ENCODE measurements at regions not wholly inside any gene's neighbourhood (a gene's known extent, or its start where the extent isn't known, plus 50 kb on each side); places are given as distances from the start of the nearest gene placed in this dataset.
"Not testable (repeated sequence)": the region's sequence is repeated elsewhere in the genome, so short reads cannot be mapped to it uniquely, and the experiment has no call there.

- DNase-seq (ENCODE audit: low spot score) = no peak
- in situ Hi-C loops (cut with HindIII; ENCODE audit: low sequenced_read_pairs) = no loop called here
Measured at GRCh38 chr2:237210297-237210696, 124.6 kb downstream of the COPS8 start.

- in situ Hi-C loops (cut with HindIII; ENCODE audit: low sequenced_read_pairs) = no loop called here
- no peak for DNase-seq (ENCODE audit: low spot score)
Measured at GRCh38 chr2:237210763-237211162, 125.1 kb downstream of the COPS8 start.

DNA sequence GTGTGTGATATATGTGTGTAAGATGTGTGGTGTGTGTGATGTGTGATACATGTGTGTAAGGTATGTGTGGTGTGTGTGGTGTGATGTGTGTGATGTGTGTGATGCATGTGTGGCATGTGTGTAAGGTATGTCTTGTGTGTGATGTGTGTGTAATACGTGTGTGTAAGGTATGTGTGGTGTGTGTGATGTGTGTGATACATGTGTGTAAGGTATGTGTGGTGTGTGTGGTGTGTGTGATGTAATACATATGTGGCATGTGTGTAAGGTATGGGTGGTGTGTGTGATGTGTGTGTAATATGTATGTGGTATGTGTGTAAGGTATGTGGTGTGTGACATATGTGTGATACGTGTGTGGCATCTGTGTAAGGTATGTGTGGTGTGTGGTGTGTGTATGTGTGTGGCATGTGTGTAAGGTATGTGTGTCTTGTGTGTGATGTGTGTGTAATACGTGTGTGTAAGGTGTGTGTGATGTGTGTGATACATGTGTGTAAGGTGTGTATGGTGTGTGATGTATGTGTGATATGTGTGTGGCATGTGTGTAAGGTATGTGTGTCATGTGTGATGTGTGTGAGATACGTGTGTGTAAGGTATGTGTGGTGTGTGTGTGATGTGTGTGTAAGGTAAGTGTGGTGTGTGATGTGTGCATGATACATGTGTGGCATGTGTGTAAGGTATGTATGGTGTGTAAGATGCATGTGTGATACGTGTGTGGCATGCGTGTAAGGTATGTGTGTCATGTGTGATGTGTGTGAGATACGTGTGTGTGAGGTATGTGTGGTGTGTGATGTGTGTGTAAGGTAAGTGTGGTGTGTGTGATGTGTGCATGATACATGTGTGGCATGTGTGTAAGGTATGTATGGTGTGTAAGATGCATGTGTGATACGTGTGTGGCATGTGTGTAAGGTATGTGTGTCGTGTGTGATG lies 126.9 kb downstream of the COPS8 start:
- DNase-seq (ENCODE audit: low spot score); in situ Hi-C loops (cut with HindIII; ENCODE audit: low sequenced_read_pairs): not testable (repeated sequence)

- DNase-seq (ENCODE audit: low spot score) = no peak
Measured at GRCh38 chr2:237213315-237214022, 127.8 kb downstream of the COPS8 start.

GRCh38 chr2:237214030-237214675 lies 128.5 kb downstream of the COPS8 start:
- no peak for DNase-seq (ENCODE audit: low spot score)
- in situ Hi-C loops (cut with HindIII; ENCODE audit: low sequenced_read_pairs) = no loop called here

More at GRCh38 chr2:237213315-237214022, 127.8 kb downstream of the COPS8 start:
- in situ Hi-C loops (cut with HindIII; ENCODE audit: low sequenced_read_pairs) = no loop called here

DNA sequence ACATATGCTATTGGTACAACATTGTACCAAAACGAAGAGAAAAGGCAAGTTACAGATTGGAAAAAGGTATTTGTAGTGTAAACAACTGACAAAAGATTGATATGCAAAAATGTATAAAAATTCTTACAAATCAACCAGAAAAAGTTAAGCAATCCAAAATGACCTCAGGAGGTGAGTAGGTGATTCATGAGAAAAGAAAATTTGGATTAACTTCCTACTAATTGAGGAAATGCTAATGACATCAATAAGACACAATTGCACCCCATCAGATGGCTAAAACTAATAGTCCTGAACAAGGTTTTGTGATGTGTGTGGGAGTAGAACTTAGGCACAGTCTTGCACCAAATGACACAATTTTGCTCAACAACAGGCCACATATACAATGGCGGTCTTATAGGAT lies 129.3 kb downstream of the COPS8 start:
- DNase-seq (ENCODE audit: low spot score) = no peak
- in situ Hi-C loops (cut with HindIII; ENCODE audit: low sequenced_read_pairs) = no loop called here

DNA sequence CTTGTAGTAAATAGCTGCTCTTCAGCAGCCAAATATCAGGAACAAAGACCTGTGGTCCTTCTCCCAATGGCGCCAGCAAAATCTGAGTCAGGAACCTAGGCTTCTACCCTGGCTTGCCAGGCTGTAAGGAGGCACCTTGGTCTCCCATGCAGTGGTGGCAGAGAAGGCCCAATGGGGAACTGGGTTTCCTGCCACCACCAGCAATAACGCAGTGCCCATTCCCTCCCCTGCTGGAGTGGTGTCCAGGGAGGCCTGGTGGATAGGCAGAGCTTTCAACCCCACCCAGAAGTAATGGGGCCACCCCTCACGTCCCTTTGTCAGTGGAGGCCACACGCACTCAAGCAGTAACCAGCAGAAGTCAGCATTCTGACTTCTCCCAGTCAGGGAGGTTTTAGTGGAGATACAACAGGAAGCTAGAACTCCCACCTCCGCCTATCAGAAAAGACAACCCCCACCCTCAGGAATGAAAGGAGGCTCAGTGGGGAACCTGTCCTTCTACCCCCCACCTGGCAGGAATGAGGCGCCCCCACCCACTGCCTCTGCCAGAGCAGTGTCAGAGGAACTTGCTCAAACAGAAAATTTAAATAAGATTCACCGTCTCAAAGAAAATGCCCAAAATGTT lies 132.4 kb downstream of the COPS8 start:
- in situ Hi-C loops (cut with HindIII; ENCODE audit: low sequenced_read_pairs) = no loop called here
- DNase-seq (ENCODE audit: low spot score) = no peak

DNA sequence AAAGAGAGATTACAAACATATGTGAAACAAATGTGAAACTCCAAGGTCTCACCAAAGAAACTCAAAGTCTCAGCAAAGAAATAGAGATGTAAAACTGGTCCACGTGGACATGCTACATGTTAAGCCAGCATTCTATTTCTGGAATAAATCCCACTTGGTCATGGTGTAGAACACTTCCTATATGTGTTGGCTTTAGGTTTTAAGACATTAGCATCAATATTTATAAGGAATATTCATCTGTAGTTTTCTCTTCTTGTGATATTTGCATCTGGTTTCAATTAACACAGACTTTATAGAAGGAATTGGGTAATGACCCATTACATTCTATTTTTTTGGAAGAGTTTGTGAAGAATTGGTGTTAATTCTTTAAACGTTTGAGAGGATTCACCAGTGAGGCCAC lies 133.1 kb downstream of the COPS8 start:
- in situ Hi-C loops (cut with HindIII; ENCODE audit: low sequenced_read_pairs) = no loop called here
- no peak for DNase-seq (ENCODE audit: low spot score)

- no peak for DNase-seq (ENCODE audit: low spot score)
Measured at GRCh38 chr2:237219826-237220225, 134.1 kb downstream of the COPS8 start.

DNA sequence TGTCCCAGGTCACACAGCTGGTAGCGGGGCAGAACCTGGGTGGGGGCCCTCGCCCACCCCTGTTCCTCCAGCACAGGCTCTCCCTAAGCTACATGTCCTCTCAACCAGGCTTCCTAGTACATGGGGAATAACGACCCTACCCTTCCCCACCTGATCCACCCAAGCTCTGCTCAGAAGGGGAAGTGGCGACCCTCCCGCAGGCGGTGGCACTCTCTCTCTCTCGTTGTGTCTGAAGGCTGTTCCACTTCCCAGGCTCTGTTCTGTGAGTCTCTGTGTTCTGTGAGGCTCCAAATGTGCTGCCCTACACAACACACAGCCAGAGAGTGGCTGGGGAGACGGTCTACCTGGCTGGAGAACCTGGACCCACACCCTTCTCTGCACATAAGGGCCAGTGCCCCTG lies 135.8 kb downstream of the COPS8 start:
- in situ Hi-C loops (cut with HindIII; ENCODE audit: low sequenced_read_pairs) = no loop called here
- no peak for DNase-seq (ENCODE audit: low spot score)

More at GRCh38 chr2:237219826-237220225, 134.1 kb downstream of the COPS8 start:
- in situ Hi-C loops (cut with HindIII; ENCODE audit: low sequenced_read_pairs) = no loop called here

DNA sequence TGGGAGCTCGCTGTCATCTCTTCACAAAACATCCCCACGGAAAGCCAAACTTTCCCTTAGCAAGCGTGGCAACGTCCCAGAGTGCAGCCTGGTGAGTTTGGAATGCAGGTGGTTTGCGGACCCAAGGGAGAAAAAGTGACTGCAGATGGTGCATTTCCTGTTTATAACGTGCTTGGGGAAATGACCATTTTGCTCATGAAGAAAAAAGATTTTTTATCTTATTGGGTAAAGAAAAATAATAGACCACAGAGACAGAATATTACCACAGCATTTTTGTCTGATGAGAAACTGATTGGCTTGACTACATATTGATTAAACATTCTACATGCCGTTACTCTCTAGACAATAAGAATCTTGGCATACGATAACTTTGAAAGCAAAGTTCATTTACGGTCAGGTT lies 136.5 kb downstream of the COPS8 start:
- no peak for DNase-seq (ENCODE audit: low spot score)
- in situ Hi-C loops (cut with HindIII; ENCODE audit: low sequenced_read_pairs) = no loop called here

DNA sequence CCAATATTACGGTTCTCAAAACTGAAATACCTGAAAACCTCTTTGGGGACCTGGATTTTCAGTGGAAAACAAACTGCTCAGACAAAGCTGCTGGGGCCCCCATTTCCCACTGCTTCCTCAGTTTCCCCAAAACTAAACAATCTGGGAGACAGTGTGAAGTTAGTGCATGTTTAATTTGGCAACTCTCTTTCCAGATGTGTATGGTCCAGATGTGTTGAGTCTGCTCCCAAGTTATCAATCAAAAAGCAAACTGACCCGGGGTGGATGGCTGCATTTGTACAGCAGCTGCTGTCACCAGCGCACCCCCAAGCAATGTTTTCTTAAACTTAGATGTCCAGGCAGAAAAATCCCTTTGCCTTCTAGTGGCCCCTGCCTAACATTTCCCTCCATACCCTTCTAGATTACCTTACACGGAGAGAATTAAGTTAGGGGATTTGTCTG lies 136.9 kb downstream of the COPS8 start:
- in situ Hi-C loops (cut with HindIII; ENCODE audit: low sequenced_read_pairs) = no loop called here
- DNase-seq (ENCODE audit: low spot score) = no peak

DNA sequence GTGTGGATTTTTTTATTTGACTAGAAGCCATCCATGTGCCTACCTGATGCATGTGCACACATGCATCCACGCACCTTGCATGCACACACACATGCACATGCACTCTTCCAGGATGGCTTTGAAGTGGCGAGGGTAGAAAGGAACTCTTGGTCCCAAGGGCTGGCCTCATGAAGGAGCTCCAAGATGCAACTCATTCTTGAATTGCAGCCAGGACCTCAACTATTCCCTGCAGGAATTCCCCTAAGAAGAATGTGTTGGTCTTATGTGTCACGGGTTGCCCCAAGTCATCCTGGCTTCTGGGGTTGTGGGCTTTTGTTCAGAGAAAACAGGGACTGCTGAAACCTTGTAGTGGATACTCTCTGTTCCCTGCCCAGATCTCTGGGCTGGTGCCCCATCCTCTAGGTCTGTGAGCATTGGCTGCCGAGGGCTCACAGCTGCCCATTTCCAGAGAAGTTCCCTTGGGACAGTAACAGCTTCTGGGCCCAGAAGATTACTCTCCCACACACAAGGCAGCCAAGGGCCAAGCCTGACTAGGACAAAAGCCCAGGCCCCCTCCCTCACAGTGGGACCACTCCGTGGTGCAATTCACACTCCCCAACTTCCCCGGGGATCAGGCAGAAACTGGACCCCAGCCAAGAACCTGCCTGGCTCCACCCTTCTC lies 137.6 kb downstream of the COPS8 start:
- in situ Hi-C loops (cut with HindIII; ENCODE audit: low sequenced_read_pairs) = no loop called here
- no peak for DNase-seq (ENCODE audit: low spot score)

GRCh38 chr2:237227190-237227589 lies 141.5 kb downstream of the COPS8 start:
- in situ Hi-C loops (cut with HindIII; ENCODE audit: low sequenced_read_pairs) = no loop called here
- DNase-seq (ENCODE audit: low spot score) = no peak

DNA sequence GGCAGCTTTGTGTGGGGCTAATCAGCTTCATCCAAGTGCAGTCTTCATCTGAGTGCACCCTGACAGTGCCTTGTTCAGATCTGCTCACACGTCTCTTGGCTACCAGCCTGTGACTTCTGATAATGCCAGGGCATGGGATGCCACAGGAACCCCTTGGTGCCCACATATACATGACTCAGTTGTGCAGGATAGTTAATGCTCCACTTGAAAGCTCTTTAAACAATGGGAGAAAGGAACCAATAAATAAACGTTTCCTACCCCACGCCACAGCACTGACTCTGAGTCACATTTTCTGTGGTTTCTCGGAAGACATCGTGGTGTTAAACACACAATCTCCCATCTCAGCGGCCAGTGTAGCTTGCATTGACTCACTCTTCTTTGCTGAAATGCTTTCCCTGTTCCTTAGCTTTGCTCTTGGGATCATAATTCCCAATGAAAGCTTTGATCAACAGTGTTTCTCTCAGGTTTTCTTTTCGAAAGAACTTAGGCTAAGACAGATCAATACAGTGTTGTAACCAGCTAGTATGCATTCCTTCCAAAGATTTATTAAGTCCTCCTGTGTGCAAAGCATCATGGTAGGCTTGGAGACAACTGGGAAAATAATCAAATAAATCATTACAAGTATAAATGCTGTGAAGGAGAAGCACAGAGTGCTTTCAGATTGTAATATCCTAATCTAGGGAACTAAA lies 142.0 kb downstream of the COPS8 start:
- in situ Hi-C loops (cut with HindIII; ENCODE audit: low sequenced_read_pairs) = no loop called here
- DNase-seq (ENCODE audit: low spot score) = no peak

DNA sequence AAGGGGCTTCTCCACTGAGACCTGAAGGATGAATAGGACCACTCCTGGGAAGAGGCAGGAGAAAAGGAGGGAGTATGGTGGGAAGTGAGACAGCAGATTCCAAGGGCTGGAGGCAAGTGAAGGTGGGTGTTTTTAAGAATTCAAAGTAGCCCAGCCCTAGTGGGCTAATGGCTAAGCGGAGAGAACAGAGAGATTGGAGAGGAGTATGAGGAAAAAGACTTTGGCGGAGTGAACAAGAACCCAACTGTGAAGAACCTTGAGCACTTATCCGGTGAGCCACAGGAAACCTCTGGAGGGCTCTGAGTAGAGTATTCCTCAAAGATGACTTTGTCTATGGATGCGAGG lies 142.6 kb downstream of the COPS8 start:
- in situ Hi-C loops (cut with HindIII; ENCODE audit: low sequenced_read_pairs) = no loop called here
- no peak for DNase-seq (ENCODE audit: low spot score)

DNA sequence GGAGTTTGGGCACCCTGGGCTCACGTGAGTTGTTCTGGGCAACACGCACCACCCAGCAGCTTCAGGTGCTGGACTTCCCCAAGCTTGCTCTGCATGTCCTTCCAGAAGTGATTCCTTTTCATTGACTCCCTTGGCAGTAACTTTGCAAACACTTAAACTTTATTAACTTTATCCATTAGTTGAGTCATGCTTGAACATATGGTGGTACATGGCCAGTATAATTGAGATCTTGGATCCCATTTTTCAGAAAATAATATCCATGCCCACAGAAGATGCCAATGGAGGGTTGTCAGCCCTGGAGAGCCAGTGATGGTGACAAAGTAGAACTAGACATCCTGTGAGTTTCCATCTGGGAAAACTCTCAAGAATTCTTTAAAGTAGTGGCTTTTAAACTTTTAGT lies 144.2 kb downstream of the COPS8 start:
- in situ Hi-C loops (cut with HindIII; ENCODE audit: low sequenced_read_pairs) = no loop called here
- DNase-seq (ENCODE audit: low spot score) = no peak

DNA sequence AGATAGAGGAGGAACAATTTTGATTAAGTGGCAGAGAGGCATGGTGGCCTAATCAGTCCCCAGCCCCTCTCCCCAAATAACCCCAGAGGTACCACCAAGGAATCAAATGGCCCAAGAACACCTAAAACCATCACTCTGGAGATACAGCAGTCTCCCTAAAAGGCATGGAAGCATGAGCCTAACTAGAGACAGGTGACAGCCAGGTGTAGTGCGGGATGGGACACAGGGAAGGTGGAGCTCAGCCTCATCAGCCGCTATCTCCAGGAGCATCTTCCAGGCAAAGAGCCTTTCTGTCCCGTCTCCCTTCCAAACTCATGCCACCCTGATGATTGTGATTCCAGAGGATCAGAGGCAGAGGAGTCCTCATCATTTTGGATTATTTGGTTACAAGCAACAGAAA lies 144.7 kb downstream of the COPS8 start:
- in situ Hi-C loops (cut with HindIII; ENCODE audit: low sequenced_read_pairs) = no loop called here
- no peak for DNase-seq (ENCODE audit: low spot score)

GRCh38 chr2:237231593-237231992 lies 145.9 kb downstream of the COPS8 start:
- DNase-seq (ENCODE audit: low spot score) = no peak
- in situ Hi-C loops (cut with HindIII; ENCODE audit: low sequenced_read_pairs) = no loop called here
